ENCODE measurements at regions not wholly inside any gene's neighbourhood (a gene's known extent, or its start where the extent isn't known, plus 50 kb on each side); places are given as distances from the start of the nearest gene placed in this dataset.
"Not testable (repeated sequence)": the region's sequence is repeated elsewhere in the genome, so short reads cannot be mapped to it uniquely, and the experiment has no call there.

DNA sequence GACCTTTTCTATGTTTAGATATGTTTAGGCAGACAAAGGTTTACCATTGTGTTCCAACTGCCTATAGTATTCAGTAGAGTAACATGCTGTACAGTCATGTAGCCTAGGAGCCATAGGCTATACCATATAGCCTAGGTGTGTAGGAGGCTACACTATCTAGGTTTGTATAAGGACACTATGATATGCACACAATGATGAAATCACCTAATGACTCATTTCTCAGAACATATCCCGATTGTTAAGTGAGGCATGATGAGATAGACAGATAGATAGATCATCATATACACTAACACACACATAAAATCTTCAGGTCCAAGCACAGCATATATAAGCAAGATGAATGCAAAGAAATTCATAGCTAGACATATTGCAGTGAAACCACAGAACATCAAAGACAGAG lies 177.4 kb downstream of the NPIPA8 start:
- TF ChIP-seq, protein P1, sequence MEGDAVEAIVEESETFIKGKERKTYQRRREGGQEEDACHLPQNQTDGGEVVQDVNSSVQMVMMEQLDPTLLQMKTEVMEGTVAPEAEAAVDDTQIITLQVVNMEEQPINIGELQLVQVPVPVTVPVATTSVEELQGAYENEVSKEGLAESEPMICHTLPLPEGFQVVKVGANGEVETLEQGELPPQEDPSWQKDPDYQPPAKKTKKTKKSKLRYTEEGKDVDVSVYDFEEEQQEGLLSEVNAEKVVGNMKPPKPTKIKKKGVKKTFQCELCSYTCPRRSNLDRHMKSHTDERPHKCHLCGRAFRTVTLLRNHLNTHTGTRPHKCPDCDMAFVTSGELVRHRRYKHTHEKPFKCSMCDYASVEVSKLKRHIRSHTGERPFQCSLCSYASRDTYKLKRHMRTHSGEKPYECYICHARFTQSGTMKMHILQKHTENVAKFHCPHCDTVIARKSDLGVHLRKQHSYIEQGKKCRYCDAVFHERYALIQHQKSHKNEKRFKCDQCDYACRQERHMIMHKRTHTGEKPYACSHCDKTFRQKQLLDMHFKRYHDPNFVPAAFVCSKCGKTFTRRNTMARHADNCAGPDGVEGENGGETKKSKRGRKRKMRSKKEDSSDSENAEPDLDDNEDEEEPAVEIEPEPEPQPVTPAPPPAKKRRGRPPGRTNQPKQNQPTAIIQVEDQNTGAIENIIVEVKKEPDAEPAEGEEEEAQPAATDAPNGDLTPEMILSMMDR (IDR thresholded peaks at IDR 0.05 in 4 of 5, conservative IDR thresholded peaks at IDR 0.05 in 1 of 5) = not testable (repeated sequence)
- not testable (repeated sequence) for TF ChIP-seq POLR2A (IDR thresholded peaks at IDR 0.05)
